PFSK-1 (cell line): ENCODE measurements at regions not wholly inside any gene's neighbourhood (a gene's known extent, or its start where the extent isn't known, plus 50 kb on each side); places are given as distances from the start of the nearest gene placed in this dataset.

Experiments
- POLR2AphosphoS5 ChIP-seq: IDR thresholded peaks from 2 replicates; pipeline ENCODE4 v1.6.1; 2012; ENCODE audit warnings: low read depth, mild to moderate bottlenecking, control low read depth, low read length, moderate library complexity
- REST ChIP-seq, 2 experiments: IDR thresholded peaks; 2 replicates each; pipeline versions ENCODE4 v1.6.1 to v1.8.0; 2011 to 2012; ENCODE audit warnings: low read depth in 2 of 2, low read length in 2 of 2, control low read depth in 1 of 2, inconsistent platforms in 1 of 2, mild to moderate bottlenecking in 1 of 2, moderate library complexity in 1 of 2; ENCODE audit not compliant: insufficient read depth in 1 of 2
- SIN3A ChIP-seq: IDR thresholded peaks from 2 replicates; pipeline ENCODE4 v1.6.1; 2012; ENCODE audit warnings: mild to moderate bottlenecking, low read length, moderate library complexity, borderline replicate concordance; ENCODE audit not compliant: insufficient read depth
- TAF1 ChIP-seq: IDR thresholded peaks from 2 replicates; pipeline ENCODE4 v1.6.1; 2012; ENCODE audit warnings: low read length, control low read depth, borderline replicate concordance; ENCODE audit not compliant: insufficient read depth

- TF ChIP-seq TAF1, result no peak
- TF ChIP-seq POLR2AphosphoS5, result no peak
- TF ChIP-seq SIN3A, result no peak
- no peak for TF ChIP-seq REST (IDR thresholded peaks at IDR 0.05; ENCODE audit: insufficient read depth in 1 of 2, low read depth in 2 of 2, low read length in 2 of 2)
Observed at GRCh38 chr9:79089054-79089560, 482.7 kb upstream of the TLE4 start.
